Esophagus muscularis mucosa (tissue), 4 donors: ENCODE measurements at regions not wholly inside any gene's neighbourhood (a gene's known extent, or its start where the extent isn't known, plus 50 kb on each side); places are given as distances from the start of the nearest gene placed in this dataset.

Experiments used
- DNase-seq: peaks from one replicate; pipeline ENCODE4 v3.0.0-alpha.2; 2017; ENCODE audit errors: extremely low spot score
- H3K27ac ChIP-seq, 4 donors: fragments of 200-600 bp; sonication (generic); replicated peaks in 1 of 4; 1 replicate in 3 of 4; 2 replicates in 1 of 4; pipeline ENCODE4 v1.5.1; 2016 to 2019; ENCODE audit warnings: mild to moderate bottlenecking in 1 of 4
- H3K27me3 ChIP-seq, 4 donors: fragments of 200-600 bp; sonication (generic); one replicate each; pipeline versions ENCODE4 v1.5.1 to v1.6.0; 2016 to 2019
- H3K36me3 ChIP-seq, 4 donors: fragments of 200-600 bp; sonication (generic); one replicate each; pipeline ENCODE4 v1.5.1; 2016 to 2019
- H3K4me1 ChIP-seq, 4 donors: fragments of 200-600 bp; sonication (generic); one replicate each; pipeline ENCODE4 v1.5.1; 2016 to 2019
- H3K4me3 ChIP-seq, 4 donors: fragments of 200-600 bp; sonication (generic); 1 replicate in 2 of 4; 2 replicates in 2 of 4; pipeline ENCODE4 v1.5.1; 2016 to 2019; ENCODE audit warnings: mild to moderate bottlenecking in 4 of 4, moderate library complexity in 1 of 4
- H3K9me3 ChIP-seq, 4 donors: fragments of 200-600 bp; sonication (generic); 1 replicate in 3 of 4; 2 replicates in 1 of 4; pipeline ENCODE4 v1.5.1; 2016 to 2019
- CTCF ChIP-seq, 3 experiments: fragments of 200-600 bp in 2 of 3; fragments of 450-650 bp in 1 of 3; sonication (generic) in 2 of 3; IDR thresholded peaks; one replicate each; pipeline ENCODE4 v1.5.1; 2017 to 2019; ENCODE audit warnings: antibody characterized with exemption in 3 of 3, mild to moderate bottlenecking in 2 of 3, moderate library complexity in 1 of 3
- EP300 ChIP-seq: sonication (generic); formaldehyde crosslinking; IDR thresholded peaks from one replicate; pipeline ENCODE4 v1.6.1; 2017; ENCODE audit warnings: antibody characterized with exemption
- POLR2A ChIP-seq: fragments of 450-650 bp; IDR thresholded peaks from one replicate; pipeline ENCODE4 v1.6.1; 2017; ENCODE audit warnings: antibody characterized with exemption, moderate library complexity, mild to moderate bottlenecking, low read depth
- POLR2AphosphoS5 ChIP-seq, 2 donors: sonication (generic); formaldehyde crosslinking; IDR thresholded peaks; one replicate each; pipeline ENCODE4 v1.6.1; 2017; ENCODE audit warnings: antibody characterized with exemption in 2 of 2
- WGBS: methylation state at CpG from one replicate; pipeline ENCODE4 v1.1.5; 2018; 5-methylcytosine and 5-hydroxymethylcytosine counted together
- intact Hi-C: fragments of 100-400 bp; cut with DNase I; formaldehyde crosslinking; loops from one replicate; pipeline ENCODE4 v1.15.1; 2023

GRCh38 chr16:85475691-85476300 is 137.3 kb upstream of the GSE1 start:
- intact Hi-C loops, result no loop called here
- Histone ChIP-seq H3K27me3 (no peaks in the 10 kb centered on the region), H3K27ac (peak overlapping the region in 1 of 4 donors; percentile 28), H3K4me3 (no peak overlapping the region), H3K9me3 (no peaks in the 10 kb centered on the region), H3K4me1 (peaks cover 0 to 25% (median 18%) of the 10 kb centered on the region in 4 donors), H3K36me3 (no peaks in the 10 kb centered on the region)
- 83% methylated on average over 19 of the region's 22 CpGs for WGBS
- DNase-seq, result no peak
- no peak for TF ChIP-seq POLR2A

GRCh38 chr16:85476389-85476788 is 136.7 kb upstream of the GSE1 start:
- peaks cover 0 to 25% (median 18%) of the 10 kb centered on the region in 4 donors for H3K4me1 ChIP-seq
- H3K36me3 ChIP-seq, result no peaks in the 10 kb centered on the region
- H3K9me3 ChIP-seq, result no peaks in the 10 kb centered on the region
- H3K4me3 ChIP-seq, result no peak overlapping the region
- 98% methylated on average over 10 of the region's 11 CpGs for WGBS
- H3K27ac ChIP-seq, result peak overlapping the region in 1 of 4 donors; percentile 13
- TF ChIP-seq CTCF (IDR thresholded peaks at IDR 0.05) (no peak), EP300 (no peak), POLR2AphosphoS5 (IDR thresholded peaks at IDR 0.05) (no peak), POLR2A (no peak)
- intact Hi-C loops, result no loop called here
- H3K27me3 ChIP-seq, result no peaks in the 10 kb centered on the region
- no peak for DNase-seq

GRCh38 chr16:85477801-85478363 is 135.2 kb upstream of the GSE1 start:
- Histone ChIP-seq H3K27me3 (no peaks in the 10 kb centered on the region), H3K27ac (no peak overlapping the region), H3K36me3 (no peaks in the 10 kb centered on the region), H3K9me3 (no peaks in the 10 kb centered on the region), H3K4me3 (no peak overlapping the region), H3K4me1 (peaks cover 0 to 25% (median 18%) of the 10 kb centered on the region in 4 donors)
- TF ChIP-seq POLR2AphosphoS5 (IDR thresholded peaks at IDR 0.05), result no peak
- TF ChIP-seq CTCF (IDR thresholded peaks at IDR 0.05), result no peak
- TF ChIP-seq EP300, result no peak
- no peak for TF ChIP-seq POLR2A
- DNase-seq, result no peak
- intact Hi-C loops, result no loop called here
- WGBS, result 92% methylated on average over 24 of the region's 24 CpGs

- intact Hi-C loops, result no loop called here
- peak in 1 of 3 experiments; percentile 26 for TF ChIP-seq CTCF (IDR thresholded peaks at IDR 0.05)
- TF ChIP-seq POLR2AphosphoS5 (IDR thresholded peaks at IDR 0.05), result no peak
- no peak for TF ChIP-seq POLR2A
- TF ChIP-seq EP300, result no peak
- Histone ChIP-seq H3K36me3 (no peaks in the 10 kb centered on the region), H3K4me1 (peaks cover 0 to 12% (median 10%) of the 10 kb centered on the region in 4 donors), H3K4me3 (no peak overlapping the region), H3K9me3 (no peaks in the 10 kb centered on the region), H3K27ac (no peak overlapping the region), H3K27me3 (no peaks in the 10 kb centered on the region)
- 86% methylated on average over 25 of the region's 26 CpGs for WGBS
- no peak for DNase-seq
Measured at GRCh38 chr16:85479972-85480726, 133.0 kb upstream of the GSE1 start.

GRCh38 chr16:85480727-85481101 is 132.4 kb upstream of the GSE1 start:
- Histone ChIP-seq H3K27ac (no peak overlapping the region), H3K9me3 (no peaks in the 10 kb centered on the region), H3K36me3 (no peaks in the 10 kb centered on the region), H3K27me3 (no peaks in the 10 kb centered on the region), H3K4me1 (peaks cover 0 to 6% (median 5%) of the 10 kb centered on the region in 4 donors), H3K4me3 (no peak overlapping the region)
- intact Hi-C loops, result no loop called here
- 89% methylated on average over 17 of the region's 18 CpGs for WGBS
- DNase-seq, result no peak
- TF ChIP-seq CTCF (IDR thresholded peaks at IDR 0.05), result no peak
- no peak for TF ChIP-seq POLR2A
- no peak for TF ChIP-seq POLR2AphosphoS5 (IDR thresholded peaks at IDR 0.05)
- TF ChIP-seq EP300, result no peak
